ENCODE measurements at regions not wholly inside any gene's neighbourhood (a gene's known extent, or its start where the extent isn't known, plus 50 kb on each side); places are given as distances from the start of the nearest gene placed in this dataset.

DNA sequence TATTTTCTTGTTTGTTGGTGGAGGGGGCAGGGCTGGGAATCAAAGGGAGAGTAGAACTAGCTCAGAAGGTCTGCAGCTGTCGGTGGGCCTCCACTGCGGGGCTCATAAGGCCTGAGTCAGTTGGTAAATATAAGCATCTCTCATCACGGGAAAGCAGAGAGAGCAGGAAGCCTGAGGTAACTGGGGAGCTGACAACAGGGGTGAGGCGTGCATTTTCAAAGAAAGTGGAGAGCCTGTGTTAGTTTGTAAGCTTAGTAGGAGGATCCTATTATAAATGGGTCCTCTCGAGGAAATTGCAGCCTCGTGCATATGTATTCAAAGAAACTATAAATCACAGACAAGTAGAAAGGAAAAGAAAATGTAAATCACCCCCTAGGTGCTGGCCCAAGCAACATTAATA, 221.0 kb upstream of the CDH13 start:
- DNase-seq (ENCODE audit: low spot score): no peak

- no peak for DNase-seq (ENCODE audit: low spot score)
Observed at GRCh38 chr16:82404586-82405315, 222.0 kb upstream of the CDH13 start.

- DNase-seq (ENCODE audit: low spot score): no peak
Observed at GRCh38 chr16:82402665-82403218, 224.0 kb upstream of the CDH13 start.

GRCh38 chr16:82400046-82400445, 226.7 kb upstream of the CDH13 start:
- no peak for DNase-seq (ENCODE audit: low spot score)

GRCh38 chr16:82396509-82396908, 226.5 kb upstream of the MPHOSPH6 start:
- DNase-seq (ENCODE audit: low spot score): no peak

GRCh38 chr16:82395212-82395611, 225.2 kb upstream of the MPHOSPH6 start:
- DNase-seq (ENCODE audit: low spot score): no peak

GRCh38 chr16:82391690-82392089, 221.7 kb upstream of the MPHOSPH6 start:
- no peak for DNase-seq (ENCODE audit: low spot score)

DNA sequence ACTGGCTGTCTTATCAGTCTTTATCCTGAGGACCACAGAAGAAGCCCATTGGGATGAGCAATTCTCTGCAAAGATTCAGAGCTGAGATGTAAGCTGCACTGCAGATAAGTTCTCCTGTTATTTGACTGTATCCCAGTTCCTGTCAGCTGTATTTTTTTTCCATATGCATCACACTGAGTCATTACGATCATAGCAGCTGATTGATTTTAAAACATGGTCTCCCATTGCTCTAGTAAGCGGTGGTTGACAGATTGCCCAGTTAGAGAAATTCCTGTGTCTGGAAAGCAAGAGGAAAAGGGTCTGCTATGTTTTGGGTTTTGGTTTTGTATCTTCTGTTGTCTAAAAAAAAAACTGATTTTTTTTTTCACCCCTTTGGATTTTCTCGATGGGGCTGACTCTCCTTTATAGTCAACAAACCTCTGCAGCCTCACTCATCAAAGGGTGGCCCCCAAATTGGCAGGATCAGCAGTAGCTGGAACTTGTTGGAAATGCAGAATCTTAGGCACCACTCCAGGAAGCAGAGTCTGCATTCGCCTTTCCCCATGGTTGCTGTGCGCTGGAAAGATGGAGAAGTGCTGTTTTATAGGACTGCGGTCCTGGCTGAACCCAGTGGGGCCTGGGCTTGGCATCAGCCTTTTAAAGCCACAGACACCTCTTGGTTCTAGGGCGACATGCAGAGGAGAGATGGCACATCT, 220.1 kb upstream of the MPHOSPH6 start:
- DNase-seq (ENCODE audit: low spot score): no peak

GRCh38 chr16:82386761-82387160, 216.7 kb upstream of the MPHOSPH6 start:
- no peak for DNase-seq (ENCODE audit: low spot score)

GRCh38 chr16:82384949-82385348, 214.9 kb upstream of the MPHOSPH6 start:
- no peak for DNase-seq (ENCODE audit: low spot score)

- DNase-seq (ENCODE audit: low spot score): no peak
Observed at GRCh38 chr16:82384017-82384416, 214.0 kb upstream of the MPHOSPH6 start.

GRCh38 chr16:82382521-82382920, 212.5 kb upstream of the MPHOSPH6 start:
- no peak for DNase-seq (ENCODE audit: low spot score)

DNA sequence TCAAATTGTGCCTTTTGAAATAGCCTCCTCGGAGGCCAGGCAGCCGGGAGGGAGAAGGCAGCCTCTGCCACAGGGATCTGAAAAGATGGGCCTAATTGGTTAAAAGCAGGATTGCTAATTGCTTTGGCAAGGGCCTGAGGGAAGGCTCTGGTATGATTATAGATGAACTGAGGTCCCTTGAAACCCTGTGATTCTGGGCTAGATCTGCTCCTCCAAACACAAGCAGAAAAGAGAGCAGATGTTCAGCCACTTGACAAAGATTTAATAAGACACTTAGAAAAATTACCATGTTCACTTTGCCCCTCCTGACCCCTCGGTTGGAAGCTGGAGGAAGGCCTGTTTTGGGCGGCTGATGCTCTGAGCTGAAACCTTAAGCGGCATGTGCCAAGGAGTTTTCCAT, 209.5 kb upstream of the MPHOSPH6 start:
- no peak for DNase-seq (ENCODE audit: low spot score)

DNA sequence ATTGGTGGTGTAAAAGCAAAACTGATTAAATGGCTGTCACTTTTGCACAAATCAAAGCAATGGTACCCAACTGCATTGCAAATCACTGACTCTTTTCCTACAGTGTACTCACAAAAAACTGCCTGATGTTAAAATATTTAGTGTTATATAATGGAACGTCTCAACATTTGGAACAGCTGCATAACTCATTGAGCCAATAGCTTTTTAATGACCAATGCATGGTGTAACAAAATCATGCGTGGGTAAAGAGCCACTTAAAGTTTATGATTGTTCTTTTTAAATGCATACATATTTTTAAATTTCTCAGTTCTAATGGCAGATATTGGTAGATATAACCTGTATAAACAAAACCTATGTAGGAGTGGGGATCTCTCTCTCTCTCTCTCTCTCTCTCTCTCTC, 204.0 kb upstream of the MPHOSPH6 start:
- DNase-seq (ENCODE audit: low spot score): no peak

DNA sequence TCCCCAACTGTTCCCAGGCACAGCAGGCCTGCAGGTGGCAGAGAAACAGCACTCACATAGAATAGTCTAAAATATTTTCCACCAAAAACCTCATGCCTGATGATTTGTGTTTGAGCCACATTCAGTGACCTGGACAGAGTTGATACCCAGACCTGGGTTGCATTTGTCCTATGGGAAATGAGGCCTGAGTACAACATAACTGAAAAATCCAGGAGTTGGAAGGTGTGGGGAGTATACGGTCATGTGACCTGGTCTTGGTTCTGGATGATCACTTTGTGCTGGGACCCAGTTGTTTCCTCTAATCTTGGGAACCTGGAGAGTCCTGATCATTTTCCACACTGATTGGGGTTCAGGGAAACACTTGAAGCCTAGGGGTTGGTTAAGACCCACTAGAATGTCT, 200.3 kb upstream of the MPHOSPH6 start:
- DNase-seq (ENCODE audit: low spot score): no peak

- peak; percentile 13 for DNase-seq (ENCODE audit: low spot score)
Observed at GRCh38 chr16:82368041-82368440, 198.0 kb upstream of the MPHOSPH6 start.

DNA sequence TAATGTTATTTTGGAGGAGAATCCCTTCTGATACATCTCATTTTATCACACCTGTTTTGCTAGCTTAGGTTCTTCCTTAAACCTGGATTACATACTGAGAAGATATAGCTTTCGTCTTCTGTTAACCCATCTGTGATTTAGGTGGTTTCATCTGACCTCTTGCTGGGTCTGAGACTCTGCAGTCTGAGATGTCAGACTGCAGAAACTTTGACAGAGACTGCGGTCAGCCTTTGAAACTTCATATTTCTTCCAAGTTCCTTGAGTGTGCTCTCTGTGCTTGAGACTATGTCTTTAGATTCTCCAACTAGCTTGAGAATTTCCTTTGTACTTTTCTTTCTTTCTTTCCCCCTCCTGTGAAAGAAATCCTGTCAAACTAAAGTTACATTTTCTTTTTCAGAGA, 196.4 kb upstream of the MPHOSPH6 start:
- no peak for DNase-seq (ENCODE audit: low spot score)

DNA sequence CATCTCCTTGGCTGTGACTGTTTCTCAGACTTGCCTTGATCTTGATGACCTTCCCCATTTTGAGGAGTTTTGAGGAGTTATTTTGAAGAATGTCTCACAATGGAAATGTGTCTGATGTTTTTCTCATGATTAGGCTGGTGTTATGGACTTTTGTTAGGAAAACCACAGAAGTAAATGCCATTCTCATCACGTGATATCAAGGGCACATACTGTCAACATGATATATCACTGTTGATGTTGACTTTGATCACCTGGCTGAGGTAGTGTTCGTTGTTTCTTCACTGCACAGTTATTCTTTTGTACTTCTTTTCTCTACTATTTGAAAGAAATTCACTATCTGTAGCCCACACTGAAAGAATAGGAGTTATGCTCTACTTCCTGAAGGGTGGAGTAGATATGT, 194.7 kb upstream of the MPHOSPH6 start:
- no peak for DNase-seq (ENCODE audit: low spot score)

- DNase-seq (ENCODE audit: low spot score): no peak
Observed at GRCh38 chr16:82363026-82363816, 193.2 kb upstream of the MPHOSPH6 start.

- DNase-seq (ENCODE audit: low spot score): no peak
Observed at GRCh38 chr16:82361885-82362284, 191.9 kb upstream of the MPHOSPH6 start.

DNA sequence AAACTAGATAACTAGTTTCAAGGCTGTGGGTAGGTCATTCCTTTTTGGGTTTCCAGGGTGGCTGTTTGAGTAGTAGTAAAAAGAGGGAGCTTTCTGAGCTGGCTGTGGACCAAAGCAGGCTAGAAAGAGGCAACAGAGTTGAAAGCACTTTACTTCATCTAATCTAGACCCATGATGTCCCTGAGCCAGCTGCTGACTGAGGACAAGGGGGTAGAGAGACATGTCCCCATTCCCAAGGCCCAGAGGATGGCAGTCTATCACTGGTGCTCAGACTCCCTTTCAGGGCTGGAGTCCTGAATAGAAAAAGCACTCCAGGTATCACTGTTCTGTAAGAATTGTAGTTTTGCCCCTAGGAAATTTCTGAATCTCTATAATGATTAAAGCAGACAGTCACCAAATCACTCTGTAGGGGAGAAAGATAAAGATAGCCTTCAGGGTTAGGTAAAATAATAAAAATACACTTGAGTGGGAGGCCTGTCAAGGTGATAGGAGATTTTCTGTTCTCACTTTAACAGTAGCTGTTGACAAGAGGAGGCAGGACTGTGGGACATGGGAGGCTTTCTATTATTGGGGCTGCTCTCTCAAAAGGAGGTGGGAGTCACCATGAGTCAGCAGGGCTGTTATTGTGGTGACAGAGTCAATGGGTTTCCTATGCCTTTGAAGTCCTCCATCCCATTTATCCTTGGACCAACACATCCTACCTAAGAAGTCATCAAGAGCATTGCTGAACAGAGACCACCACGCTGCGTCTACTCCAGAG, 190.2 kb upstream of the MPHOSPH6 start:
- no peak for DNase-seq (ENCODE audit: low spot score)
